GM10847 (cell line): ENCODE measurements at regions not wholly inside any gene's neighbourhood (a gene's known extent, or its start where the extent isn't known, plus 50 kb on each side); places are given as distances from the start of the nearest gene placed in this dataset.

ENCODE experiments used
- POLR2A ChIP-seq: IDR thresholded peaks from 2 replicates; pipeline ENCODE4 v1.6.1; 2011; ENCODE audit not compliant: insufficient read length; ENCODE audit errors: extremely low read depth

DNA sequence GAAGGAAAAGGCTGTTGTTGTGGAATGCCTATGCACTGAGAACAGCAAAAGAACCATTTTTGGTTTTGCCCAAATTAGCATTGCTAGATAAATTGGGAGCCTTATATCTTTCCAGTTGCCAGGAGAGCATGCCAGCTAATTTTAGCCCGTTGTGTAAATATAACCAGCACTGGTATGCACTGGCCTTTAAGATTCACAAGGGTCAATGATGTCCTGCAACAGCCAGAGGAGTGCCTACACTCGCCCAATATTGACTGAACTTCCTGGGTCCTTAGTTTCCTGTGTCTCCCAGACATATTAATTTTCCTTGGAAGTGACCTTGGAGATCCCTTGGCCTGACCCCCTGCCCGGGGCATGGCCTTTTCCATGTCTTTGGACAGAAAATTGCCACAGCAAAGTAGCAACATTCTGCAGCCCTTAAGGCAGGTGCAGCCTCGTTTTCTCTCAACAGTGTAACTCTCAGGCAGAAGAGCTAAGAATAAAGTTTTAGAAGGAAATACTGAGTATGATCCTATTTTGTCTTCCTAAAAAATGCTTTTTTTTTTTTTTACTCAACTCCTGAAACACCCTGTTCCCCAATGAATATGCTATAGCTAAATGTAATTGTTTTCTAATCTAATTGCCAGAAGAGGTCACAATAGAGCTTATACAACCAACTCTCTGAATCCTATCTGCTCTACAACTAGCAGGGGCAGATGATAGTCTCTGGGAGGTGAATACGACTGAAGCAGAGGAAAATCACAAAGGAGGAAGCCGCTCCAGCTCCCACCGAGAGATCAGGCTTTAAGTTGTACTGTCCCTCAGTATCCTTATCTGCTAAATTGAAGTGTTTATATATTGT, 131.9 kb upstream of the PCGF5 start:
- TF ChIP-seq POLR2A, result no peak

DNA sequence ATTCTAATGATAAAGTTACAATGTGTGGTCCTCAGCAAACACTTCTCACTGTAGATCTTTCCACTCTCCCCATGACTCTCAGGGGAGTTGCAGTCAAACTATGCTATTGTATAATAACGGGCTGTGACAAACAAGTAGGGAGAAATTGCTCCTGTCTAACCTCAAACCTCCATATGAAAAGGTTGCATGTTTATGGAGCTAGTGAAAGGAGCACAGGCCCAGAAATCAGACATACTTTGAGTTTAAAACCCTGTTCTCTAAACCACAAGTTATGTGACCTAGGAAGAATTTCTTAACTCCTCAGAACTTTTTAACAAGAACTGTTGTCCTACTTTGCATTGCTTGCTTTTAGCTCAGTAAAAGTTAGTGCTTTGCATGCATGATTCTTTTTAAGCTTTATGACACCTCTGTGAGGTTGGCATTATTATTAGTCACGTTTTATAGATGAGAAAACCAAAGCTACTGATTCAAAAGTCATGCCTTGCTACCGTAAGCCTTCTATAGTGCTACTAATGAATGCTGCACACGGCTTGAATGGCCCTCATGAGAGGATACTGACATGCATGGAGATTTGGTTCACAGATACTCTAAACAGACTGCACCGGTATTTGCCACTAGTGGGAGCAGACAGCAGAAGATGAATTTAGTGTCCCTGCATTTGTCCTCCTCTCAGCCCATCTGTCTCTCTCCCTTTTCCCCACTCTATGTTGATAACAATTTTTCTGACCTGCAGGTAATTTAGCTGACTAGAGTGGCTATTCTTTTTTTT, 129.5 kb upstream of the PCGF5 start:
- TF ChIP-seq POLR2A, result no peak

DNA sequence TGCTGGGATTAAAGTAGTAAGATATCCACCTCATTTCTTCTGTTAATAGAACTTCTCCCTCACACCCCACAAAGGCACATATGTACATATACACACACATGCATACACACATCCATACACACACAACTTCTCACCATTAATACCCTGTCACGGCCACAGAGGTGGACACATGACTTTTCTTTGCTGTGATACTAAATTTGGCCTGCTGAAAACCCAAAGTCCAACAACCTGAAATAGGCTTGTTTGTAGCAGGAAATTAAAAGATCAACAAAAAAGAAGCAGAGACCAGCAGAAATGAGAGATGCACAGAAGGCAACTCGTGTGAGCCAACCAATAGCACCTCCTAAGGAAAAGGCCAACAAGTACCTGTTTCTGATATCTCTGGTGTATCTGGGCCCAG, 128.7 kb upstream of the PCGF5 start:
- no peak for TF ChIP-seq POLR2A

DNA sequence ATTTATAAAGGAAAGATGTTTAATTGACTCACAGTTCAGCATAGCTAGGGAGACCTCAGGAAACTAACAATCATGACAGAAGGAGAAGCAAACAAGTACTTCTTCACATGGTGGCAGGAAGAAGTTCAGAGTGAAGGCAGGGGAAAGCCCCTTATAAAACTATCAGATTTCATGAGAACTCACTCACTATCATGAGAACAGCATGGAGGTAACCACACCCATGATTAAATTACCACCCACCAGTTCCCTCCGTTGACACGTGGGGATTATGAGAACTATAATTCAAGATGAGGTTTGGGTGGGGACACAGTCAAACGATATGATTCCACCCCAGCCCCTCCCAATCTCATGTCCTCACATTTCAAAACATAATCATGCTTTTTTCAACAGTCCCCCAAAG, 124.2 kb upstream of the PCGF5 start:
- TF ChIP-seq POLR2A, result no peak

DNA sequence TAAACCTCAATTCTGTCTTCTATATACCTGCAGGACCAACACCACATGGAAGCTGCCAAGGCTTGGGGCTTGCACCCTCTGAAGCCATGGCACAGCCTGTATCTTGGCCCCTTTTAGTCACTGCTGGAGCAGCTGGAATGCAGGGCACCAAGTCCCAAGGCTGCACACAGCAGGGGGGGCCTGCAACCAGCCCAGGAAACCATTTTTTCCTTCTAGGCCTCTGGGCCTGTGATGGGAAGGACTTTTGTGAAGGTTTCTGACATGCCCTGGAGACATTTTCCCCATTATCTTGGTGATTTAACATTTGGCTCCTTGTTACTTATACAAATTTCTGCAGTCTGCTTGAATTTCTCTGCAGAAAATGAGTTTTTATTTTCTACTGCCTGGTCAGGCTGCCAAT, 123.2 kb upstream of the PCGF5 start:
- TF ChIP-seq POLR2A, result no peak

DNA sequence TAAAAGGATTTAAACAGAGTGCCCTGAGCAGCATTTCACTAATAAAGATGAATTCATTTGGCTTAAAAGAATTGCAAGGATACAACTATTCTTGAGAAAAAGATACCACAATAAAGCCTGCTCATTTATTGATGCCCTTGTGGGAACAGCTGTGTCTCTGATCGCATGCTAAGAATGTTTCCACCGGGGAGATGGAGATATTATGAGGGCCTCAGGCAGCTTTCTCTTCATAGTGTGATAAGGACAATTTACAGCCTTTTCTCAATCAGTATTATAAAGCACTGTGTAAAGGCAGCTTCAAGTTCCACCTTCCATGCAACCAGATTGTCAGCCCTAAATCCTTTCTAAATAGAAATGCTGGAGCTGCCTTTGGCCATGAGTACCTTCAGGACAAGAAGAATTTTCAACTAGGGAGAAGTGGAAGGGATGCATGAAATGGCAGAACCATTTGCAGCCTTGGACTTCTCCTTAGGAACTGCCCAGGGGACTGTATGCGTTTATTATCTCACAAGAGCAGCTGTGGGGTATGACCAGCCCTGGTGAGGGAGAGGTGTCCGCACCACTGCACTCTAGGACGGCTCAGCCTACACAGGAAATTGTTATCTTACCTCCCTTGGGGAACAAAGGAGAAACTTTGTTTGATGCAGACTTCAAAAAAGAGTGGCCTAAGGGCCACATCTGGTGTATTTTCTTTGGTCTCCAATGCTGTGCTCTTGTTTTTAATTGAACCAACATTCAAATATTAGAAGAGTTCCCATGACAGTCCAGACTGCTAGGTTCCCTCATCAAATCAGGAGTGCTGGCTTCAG, 116.9 kb upstream of the PCGF5 start:
- no peak for TF ChIP-seq POLR2A

DNA sequence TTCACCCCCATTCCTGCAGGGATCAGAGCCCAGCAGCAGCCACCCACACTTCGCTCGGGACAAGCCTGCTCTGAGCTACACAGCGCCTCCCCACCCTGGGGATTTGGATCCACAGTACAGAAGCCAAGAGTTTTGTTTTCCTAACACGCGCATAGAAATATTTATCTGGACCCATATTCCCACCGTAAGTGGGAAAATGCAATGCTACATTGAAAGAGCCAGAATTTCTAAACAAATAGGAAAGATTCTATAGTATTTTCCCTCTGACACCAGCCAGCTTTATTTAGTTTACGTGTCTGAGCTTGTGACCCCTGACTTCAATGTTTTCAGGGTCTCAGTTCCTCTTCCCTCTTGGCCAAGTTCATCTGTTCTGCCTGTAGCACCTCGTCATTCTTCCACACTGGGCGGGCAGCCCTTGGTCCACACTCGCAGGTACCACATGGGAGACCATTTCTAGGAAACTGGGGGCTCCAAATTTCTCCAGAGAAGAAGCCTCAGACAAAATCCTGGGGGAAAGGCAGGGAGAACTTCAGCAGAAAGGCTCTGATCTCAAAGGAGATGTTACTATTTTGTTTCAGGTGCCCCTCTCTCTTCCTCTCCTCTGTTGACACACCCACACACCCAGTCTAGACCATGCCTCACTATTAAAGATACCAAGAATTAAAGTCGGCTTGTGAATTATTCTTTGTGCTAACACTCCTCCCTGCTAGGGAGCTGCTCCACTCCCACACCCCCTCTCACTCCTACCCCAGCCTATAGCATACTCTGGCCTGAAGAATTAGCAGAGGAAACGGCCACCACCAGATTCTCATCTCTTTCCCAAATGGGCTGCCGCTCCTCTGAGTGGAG, 116.0 kb upstream of the PCGF5 start:
- TF ChIP-seq POLR2A, result no peak

DNA sequence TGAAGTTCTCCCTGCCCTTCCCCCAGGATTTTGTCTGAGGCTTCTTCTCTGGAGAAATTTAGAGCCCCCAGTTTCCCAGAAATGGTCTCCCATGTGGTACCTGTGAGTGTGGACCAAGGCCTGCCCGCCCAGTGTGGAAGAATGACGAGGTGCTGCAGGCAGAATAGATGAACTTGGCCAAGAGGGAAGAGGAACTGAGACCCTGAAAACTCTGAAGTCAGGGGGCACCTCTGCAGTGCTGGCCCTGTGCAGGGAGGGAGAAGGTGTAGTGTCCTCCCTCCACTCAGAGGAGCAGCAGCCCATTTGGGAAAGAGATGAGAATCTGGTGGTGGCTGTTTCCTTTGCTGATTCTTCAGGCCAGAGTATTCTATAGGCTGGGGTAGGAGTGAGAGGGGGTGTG, 115.2 kb upstream of the PCGF5 start:
- no peak for TF ChIP-seq POLR2A

DNA sequence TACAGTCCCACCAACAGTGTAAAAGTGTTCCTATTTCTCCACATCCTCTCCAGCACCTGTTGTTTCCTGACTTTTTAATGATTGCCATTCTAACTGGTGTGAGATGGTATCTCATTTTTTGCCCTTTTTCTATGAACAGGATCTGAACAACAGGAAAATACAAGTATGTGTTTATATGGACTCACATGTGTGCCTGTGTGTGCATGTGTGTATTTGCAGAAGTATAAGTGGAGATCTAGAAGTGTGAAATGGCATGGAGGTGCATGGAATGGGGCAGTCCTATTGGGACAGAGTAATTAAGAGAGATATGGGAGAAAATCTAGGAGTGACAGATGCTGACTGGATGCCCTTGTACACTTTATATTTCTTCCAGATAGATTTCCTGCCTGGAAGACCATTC, 111.6 kb upstream of the PCGF5 start:
- no peak for TF ChIP-seq POLR2A

DNA sequence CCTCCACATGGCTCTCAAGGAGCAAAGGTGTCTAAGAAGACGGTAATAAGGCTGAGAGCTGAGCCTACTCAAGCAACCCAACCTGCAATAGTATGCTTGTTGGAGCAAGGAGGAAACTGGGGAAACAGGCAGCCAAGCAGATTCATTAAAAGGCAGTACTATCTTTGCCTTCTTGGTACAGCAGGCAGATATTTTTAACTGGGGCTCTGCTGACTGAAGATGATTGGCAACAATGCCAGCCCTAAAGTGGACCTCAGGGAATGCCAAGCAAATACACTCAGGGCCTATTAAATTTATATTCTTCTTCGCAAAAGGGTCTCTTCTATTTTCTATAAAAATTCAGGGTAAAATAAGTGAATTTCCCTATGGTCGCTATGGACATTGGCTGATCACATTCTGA, 109.4 kb upstream of the PCGF5 start:
- TF ChIP-seq POLR2A, result no peak

DNA sequence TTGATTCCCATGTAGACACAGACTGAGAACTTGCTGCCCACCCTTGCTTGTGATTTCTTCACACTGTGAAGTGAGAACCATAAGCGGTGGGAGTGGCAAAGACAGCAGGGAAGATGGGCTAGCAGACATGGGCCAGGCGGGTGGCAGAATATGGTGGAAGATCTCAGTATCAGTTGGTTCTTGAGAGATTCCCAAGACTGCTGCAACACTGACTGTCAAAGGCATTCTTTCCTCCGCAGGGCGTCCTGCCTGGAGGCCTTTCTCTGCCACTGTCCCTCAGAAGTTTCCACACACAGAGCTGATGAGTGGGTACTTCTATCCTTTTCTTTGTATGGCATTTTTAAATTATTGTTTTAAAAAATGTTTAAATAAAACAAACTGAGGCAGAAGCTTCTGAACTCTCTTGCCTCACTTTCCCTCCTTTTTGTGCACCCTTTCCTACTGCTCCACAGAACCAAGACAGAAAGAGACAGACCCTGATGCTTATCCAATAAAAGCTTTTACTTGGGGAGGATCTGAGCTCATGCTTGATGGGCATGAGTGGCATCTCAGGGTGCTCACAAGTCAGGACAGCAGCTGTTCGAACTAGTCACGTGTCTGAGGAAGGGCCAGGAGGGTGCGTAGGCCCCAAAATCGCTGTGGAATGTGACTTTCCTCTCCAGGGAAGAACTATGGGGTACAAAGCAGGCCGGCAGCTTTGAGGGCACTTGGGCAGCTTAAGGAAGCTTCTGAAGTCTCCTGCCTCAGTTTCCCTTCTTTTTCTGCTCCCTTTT, 104.7 kb upstream of the PCGF5 start:
- TF ChIP-seq POLR2A, result no peak

DNA sequence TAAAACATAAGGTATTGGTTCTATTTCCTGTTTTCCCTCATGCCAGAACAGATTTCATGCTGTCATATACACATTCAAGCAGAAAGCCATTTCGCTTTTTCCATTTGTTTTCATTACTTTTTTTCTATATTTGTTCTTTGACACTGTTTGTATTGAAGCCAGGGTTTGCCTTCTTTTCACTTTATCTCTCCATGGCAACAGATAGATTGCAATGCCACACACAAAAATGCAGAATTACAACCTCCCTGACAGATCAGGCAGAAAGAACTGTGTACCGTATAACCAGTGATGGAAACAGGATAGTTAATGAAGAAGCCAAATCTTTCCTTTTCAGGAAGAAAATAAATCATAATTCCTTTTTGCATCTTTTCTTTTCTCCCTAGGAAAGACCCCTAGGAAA, 103.0 kb upstream of the PCGF5 start:
- TF ChIP-seq POLR2A, result no peak

DNA sequence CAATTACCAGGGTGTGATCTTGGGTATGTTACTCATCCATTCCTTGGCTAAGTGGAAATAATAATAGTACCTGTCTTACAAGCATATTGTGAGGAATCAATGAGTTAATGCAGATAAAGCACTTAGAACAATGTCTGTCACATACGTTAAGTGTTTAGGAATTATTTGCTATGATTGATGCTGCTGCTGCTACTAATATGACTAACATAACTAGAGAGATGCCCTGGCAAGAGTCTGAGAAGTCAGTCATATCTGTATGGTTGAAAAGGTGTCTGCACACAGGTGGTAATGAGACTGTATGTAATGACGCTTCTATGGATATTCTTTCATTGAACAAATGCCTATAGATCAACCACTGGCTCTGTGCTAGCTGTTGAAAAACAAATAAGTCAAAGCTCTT, 100.1 kb upstream of the PCGF5 start:
- no peak for TF ChIP-seq POLR2A

DNA sequence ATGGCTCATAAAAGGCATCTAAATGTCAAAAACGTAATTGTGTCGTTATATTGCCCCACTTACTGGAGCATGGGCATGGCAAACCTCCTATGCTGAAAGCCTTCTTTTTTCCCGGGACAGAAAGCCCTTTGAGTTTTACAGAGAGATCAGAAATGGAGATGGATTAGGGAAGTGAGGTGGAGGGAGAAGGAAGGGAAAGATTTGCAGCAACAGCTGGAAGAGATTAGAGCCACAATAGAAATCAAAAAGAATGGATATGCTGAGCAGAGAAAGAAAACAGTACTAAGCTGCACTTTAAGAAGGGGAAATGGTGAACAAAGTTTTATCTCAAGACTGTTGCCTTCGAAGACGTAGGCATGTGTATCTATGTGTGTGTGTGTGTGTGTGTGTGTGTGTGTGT, 97.2 kb upstream of the PCGF5 start:
- TF ChIP-seq POLR2A, result no peak
